ENCODE measurements at regions not wholly inside any gene's neighbourhood (a gene's known extent, or its start where the extent isn't known, plus 50 kb on each side); places are given as distances from the start of the nearest gene placed in this dataset.

GRCh38 chr22:27193215-27193614, 535.8 kb downstream of the MIAT start:
- no peak overlapping the region for H3K4me3 ChIP-seq (ENCODE audit: low read depth, low read length)
- no peak overlapping the region for H3K27ac ChIP-seq

DNA sequence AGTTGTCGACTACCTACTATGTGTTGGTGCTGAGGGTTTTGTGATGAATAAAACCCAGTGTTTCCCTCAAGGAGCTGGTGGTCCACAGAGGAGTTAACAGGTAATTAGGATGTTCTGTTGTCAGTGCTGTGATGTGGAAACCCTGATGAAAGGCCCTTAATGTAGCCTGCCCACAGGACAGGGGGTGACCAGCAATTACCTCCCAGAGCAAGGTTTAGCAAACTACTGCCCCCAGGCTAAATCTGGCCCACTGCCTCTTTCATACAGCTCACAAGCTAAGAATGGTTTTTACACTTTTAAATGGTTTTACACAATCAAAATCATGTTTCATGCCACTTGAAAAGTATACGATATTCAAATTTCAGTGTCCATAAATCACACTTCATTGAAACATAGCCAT, 536.2 kb downstream of the MIAT start:
- Histone ChIP-seq H3K9me3 (ENCODE audit: control insufficient read depth, low read length) (no peaks in the 10 kb centered on the region), H3K27ac (no peak overlapping the region), H3K4me2 (ENCODE audit: low read length) (no peak overlapping the region), H3K9ac (no peak overlapping the region), H3K4me3 (ENCODE audit: low read depth, low read length) (no peak overlapping the region), H3K36me3 (ENCODE audit: control insufficient read depth, insufficient read depth, low read length) (no peaks in the 10 kb centered on the region), H3K4me1 (no peaks in the 10 kb centered on the region), H3K27me3 (ENCODE audit: control insufficient read depth, insufficient read depth, low read length) (no peaks in the 10 kb centered on the region), H3K79me2 (no peaks in the 10 kb centered on the region), H2AFZ (no peak overlapping the region)
- TF ChIP-seq, protein P1, sequence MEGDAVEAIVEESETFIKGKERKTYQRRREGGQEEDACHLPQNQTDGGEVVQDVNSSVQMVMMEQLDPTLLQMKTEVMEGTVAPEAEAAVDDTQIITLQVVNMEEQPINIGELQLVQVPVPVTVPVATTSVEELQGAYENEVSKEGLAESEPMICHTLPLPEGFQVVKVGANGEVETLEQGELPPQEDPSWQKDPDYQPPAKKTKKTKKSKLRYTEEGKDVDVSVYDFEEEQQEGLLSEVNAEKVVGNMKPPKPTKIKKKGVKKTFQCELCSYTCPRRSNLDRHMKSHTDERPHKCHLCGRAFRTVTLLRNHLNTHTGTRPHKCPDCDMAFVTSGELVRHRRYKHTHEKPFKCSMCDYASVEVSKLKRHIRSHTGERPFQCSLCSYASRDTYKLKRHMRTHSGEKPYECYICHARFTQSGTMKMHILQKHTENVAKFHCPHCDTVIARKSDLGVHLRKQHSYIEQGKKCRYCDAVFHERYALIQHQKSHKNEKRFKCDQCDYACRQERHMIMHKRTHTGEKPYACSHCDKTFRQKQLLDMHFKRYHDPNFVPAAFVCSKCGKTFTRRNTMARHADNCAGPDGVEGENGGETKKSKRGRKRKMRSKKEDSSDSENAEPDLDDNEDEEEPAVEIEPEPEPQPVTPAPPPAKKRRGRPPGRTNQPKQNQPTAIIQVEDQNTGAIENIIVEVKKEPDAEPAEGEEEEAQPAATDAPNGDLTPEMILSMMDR (IDR thresholded peaks at IDR 0.05), result no peak

More at GRCh38 chr22:27193215-27193614, 535.8 kb downstream of the MIAT start:
- no peaks in the 10 kb centered on the region for H3K9me3 ChIP-seq (ENCODE audit: control insufficient read depth, low read length)
- no peaks in the 10 kb centered on the region for H3K36me3 ChIP-seq (ENCODE audit: control insufficient read depth, insufficient read depth, low read length)
- TF ChIP-seq, protein P1 (IDR thresholded peaks at IDR 0.05), result no peak
- H3K79me2 ChIP-seq, result no peaks in the 10 kb centered on the region
- no peak overlapping the region for H3K4me2 ChIP-seq (ENCODE audit: low read length)
- H3K4me1 ChIP-seq, result no peaks in the 10 kb centered on the region
- H3K27me3 ChIP-seq (ENCODE audit: control insufficient read depth, insufficient read depth, low read length), result no peaks in the 10 kb centered on the region
- no peak overlapping the region for H3K9ac ChIP-seq
- H2AFZ ChIP-seq, result no peak overlapping the region

DNA sequence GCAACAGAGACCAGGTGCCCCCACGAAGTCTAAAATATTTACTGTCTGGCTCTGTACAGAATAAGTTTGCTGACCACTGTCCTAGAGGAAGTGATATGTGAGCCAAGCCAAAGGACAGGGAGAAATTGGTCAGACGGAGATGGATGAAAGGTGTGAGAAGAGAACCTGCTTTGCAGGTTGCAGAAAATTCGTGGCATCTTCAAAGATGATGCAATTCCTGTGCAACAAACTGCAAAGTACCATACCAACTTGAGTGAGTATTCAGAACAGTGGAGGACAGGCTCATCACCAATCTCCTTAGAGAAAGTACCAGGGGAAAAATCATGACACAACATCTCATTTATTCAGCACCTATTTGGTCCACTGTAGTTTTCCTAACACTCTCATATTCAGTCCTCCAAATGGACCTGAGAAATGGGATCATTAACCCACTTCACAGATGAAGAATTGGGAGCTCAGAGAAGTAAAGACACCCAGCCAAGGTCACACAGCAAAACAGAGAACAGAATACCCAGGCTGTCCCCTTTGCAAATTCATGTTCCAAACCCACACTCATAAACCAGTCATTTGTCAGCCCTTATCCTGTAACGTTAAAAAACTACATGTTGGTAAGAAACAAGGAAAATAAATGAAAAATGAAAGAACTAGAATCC, 536.8 kb downstream of the MIAT start:
- no peak overlapping the region for H3K4me2 ChIP-seq (ENCODE audit: low read length)
- TF ChIP-seq, protein P1 (IDR thresholded peaks at IDR 0.05), result no peak
- H3K27ac ChIP-seq, result no peak overlapping the region

GRCh38 chr22:27195094-27195493, 537.7 kb downstream of the MIAT start:
- Histone ChIP-seq H3K27ac (no peak overlapping the region), H3K36me3 (ENCODE audit: control insufficient read depth, insufficient read depth, low read length) (no peaks in the 10 kb centered on the region), H3K4me1 (no peaks in the 10 kb centered on the region), H3K9me3 (ENCODE audit: control insufficient read depth, low read length) (no peaks in the 10 kb centered on the region), H3K4me2 (ENCODE audit: low read length) (no peak overlapping the region), H2AFZ (no peak overlapping the region), H3K27me3 (ENCODE audit: control insufficient read depth, insufficient read depth, low read length) (no peaks in the 10 kb centered on the region), H3K9ac (no peak overlapping the region), H3K4me3 (ENCODE audit: low read depth, low read length) (no peak overlapping the region), H3K79me2 (no peaks in the 10 kb centered on the region)
- TF ChIP-seq, protein P1 (IDR thresholded peaks at IDR 0.05), result no peak

More for the DNA sequence above, 536.8 kb downstream of the MIAT start:
- Histone ChIP-seq H3K36me3 (ENCODE audit: control insufficient read depth, insufficient read depth, low read length) (no peaks in the 10 kb centered on the region), H3K79me2 (no peaks in the 10 kb centered on the region), H3K27me3 (ENCODE audit: control insufficient read depth, insufficient read depth, low read length) (no peaks in the 10 kb centered on the region), H3K4me1 (no peaks in the 10 kb centered on the region), H3K9me3 (ENCODE audit: control insufficient read depth, low read length) (no peaks in the 10 kb centered on the region), H2AFZ (no peak overlapping the region), H3K4me3 (ENCODE audit: low read depth, low read length) (no peak overlapping the region), H3K9ac (no peak overlapping the region)

DNA sequence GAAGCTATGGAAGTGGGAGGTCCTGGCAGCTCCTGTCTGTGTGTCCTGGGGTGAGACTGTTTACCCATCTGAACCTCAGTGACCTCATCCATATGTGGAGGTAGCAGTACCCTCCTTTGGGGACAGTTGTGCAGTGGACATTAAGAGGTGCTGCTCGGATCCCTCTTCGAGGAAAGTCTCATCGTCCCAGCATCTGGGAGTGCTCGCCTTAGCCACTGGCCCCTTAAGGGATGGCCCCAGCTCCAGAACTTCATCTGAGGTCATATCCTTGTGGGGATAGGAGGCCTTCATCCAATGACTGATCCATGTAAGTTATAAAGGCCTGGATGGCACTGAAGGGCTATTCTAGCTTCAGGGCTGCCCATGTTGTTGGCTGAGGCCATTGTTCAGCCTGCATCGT, 538.1 kb downstream of the MIAT start:
- Histone ChIP-seq H3K36me3 (ENCODE audit: control insufficient read depth, insufficient read depth, low read length) (no peaks in the 10 kb centered on the region), H3K4me2 (ENCODE audit: low read length) (no peak overlapping the region), H3K4me3 (ENCODE audit: low read depth, low read length) (no peak overlapping the region), H3K9me3 (ENCODE audit: control insufficient read depth, low read length) (no peaks in the 10 kb centered on the region), H3K4me1 (no peaks in the 10 kb centered on the region), H3K27me3 (ENCODE audit: control insufficient read depth, insufficient read depth, low read length) (no peaks in the 10 kb centered on the region), H3K9ac (no peak overlapping the region), H3K27ac (no peak overlapping the region), H2AFZ (no peak overlapping the region), H3K79me2 (no peaks in the 10 kb centered on the region)
- TF ChIP-seq, protein P1 (IDR thresholded peaks at IDR 0.05), result no peak
